Endothelial cell of hepatic sinusoid (primary cell): ENCODE measurements at regions not wholly inside any gene's neighbourhood (a gene's known extent, or its start where the extent isn't known, plus 50 kb on each side); places are given as distances from the start of the nearest gene placed in this dataset.

Experiments used
- in situ Hi-C: cut with HindIII; loops from 2 replicates; pipeline ENCODE4 v1.10.0; 2017; ENCODE audit warnings: low sequenced_read_pairs

GRCh38 chr2:120932472-120932871 lies 196.8 kb downstream of the GLI2 start:
- in situ Hi-C loops, result no loop called here

- in situ Hi-C loops, result no loop called here
Measured at GRCh38 chr2:120932881-120933280, 197.2 kb downstream of the GLI2 start.

- in situ Hi-C loops, result no loop called here
Measured at GRCh38 chr2:120933693-120934573, 198.3 kb downstream of the GLI2 start.

- in situ Hi-C loops, result no loop called here
Measured at GRCh38 chr2:120934574-120935338, 199.1 kb downstream of the GLI2 start.

GRCh38 chr2:120935339-120936313 lies 200.0 kb downstream of the GLI2 start:
- in situ Hi-C loops, result no loop called here

- in situ Hi-C loops, result no loop called here
Measured at GRCh38 chr2:120936476-120937334, 201.0 kb downstream of the GLI2 start.

GRCh38 chr2:120937686-120938044 lies 202.0 kb downstream of the GLI2 start:
- in situ Hi-C loops, result no loop called here

- in situ Hi-C loops, result no loop called here
Measured at GRCh38 chr2:120938045-120938771, 202.5 kb downstream of the GLI2 start.

GRCh38 chr2:120939595-120940318 lies 204.1 kb downstream of the GLI2 start:
- in situ Hi-C loops, result no loop called here

- in situ Hi-C loops, result no loop called here
Measured at GRCh38 chr2:120940319-120940696, 204.6 kb downstream of the GLI2 start.

GRCh38 chr2:120940726-120941256 lies 205.1 kb downstream of the GLI2 start:
- in situ Hi-C loops, result no loop called here

GRCh38 chr2:120941571-120942120 lies 206.0 kb downstream of the GLI2 start:
- in situ Hi-C loops, result no loop called here

- in situ Hi-C loops, result no loop called here
Measured at GRCh38 chr2:120942658-120943057, 207.0 kb downstream of the GLI2 start.

GRCh38 chr2:120943403-120944034 lies 207.9 kb downstream of the GLI2 start:
- in situ Hi-C loops, result no loop called here

GRCh38 chr2:120944575-120944974 lies 208.9 kb downstream of the GLI2 start:
- in situ Hi-C loops, result no loop called here

- in situ Hi-C loops, result no loop called here
Measured at GRCh38 chr2:120945091-120945490, 209.4 kb downstream of the GLI2 start.

- in situ Hi-C loops, result no loop called here
Measured at GRCh38 chr2:120945832-120946499, 210.3 kb downstream of the GLI2 start.
